ENCODE measurements at regions not wholly inside any gene's neighbourhood (a gene's known extent, or its start where the extent isn't known, plus 50 kb on each side); places are given as distances from the start of the nearest gene placed in this dataset.

DNA sequence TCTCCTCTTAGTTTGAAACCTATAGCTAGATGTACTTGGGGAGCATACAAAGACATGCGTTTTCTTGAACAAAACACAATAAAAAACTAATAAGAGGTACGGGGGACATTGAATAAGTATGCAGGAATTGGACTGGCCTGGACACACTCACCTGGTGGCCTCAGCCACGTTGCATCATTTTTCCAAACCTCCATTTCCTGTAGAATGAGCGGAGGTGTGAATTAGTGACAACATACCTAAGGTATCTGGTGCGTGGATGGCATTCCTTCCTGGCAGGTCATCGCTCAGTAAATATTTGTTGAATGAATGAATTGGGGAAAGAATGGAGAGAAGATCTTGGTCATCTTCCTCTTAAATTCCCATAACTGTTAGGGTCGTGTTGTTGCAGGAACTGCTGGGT lies 103.2 kb upstream of the CTBP2 start (continued):
- TF ChIP-seq SREBF1 (IDR thresholded peaks at IDR 0.05; ENCODE audit: low read length): no peak
- TF ChIP-seq, protein P1, sequence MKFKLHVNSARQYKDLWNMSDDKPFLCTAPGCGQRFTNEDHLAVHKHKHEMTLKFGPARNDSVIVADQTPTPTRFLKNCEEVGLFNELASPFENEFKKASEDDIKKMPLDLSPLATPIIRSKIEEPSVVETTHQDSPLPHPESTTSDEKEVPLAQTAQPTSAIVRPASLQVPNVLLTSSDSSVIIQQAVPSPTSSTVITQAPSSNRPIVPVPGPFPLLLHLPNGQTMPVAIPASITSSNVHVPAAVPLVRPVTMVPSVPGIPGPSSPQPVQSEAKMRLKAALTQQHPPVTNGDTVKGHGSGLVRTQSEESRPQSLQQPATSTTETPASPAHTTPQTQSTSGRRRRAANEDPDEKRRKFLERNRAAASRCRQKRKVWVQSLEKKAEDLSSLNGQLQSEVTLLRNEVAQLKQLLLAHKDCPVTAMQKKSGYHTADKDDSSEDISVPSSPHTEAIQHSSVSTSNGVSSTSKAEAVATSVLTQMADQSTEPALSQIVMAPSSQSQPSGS (IDR thresholded peaks at IDR 0.05; ENCODE audit: low read length): no peak
- TF ChIP-seq BRCA1 (IDR thresholded peaks at IDR 0.05; ENCODE audit: low read depth, low read length): no peak
- no peak for TF ChIP-seq NFYB (IDR thresholded peaks at IDR 0.05; ENCODE audit: insufficient read depth, low read depth, low read length)
- TF ChIP-seq, protein P2, sequence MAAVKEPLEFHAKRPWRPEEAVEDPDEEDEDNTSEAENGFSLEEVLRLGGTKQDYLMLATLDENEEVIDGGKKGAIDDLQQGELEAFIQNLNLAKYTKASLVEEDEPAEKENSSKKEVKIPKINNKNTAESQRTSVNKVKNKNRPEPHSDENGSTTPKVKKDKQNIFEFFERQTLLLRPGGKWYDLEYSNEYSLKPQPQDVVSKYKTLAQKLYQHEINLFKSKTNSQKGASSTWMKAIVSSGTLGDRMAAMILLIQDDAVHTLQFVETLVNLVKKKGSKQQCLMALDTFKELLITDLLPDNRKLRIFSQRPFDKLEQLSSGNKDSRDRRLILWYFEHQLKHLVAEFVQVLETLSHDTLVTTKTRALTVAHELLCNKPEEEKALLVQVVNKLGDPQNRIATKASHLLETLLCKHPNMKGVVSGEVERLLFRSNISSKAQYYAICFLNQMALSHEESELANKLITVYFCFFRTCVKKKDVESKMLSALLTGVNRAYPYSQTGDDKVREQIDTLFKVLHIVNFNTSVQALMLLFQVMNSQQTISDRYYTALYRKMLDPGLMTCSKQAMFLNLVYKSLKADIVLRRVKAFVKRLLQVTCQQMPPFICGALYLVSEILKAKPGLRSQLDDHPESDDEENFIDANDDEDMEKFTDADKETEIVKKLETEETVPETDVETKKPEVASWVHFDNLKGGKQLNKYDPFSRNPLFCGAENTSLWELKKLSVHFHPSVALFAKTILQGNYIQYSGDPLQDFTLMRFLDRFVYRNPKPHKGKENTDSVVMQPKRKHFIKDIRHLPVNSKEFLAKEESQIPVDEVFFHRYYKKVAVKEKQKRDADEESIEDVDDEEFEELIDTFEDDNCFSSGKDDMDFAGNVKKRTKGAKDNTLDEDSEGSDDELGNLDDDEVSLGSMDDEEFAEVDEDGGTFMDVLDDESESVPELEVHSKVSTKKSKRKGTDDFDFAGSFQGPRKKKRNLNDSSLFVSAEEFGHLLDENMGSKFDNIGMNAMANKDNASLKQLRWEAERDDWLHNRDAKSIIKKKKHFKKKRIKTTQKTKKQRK (IDR thresholded peaks at IDR 0.05; ENCODE audit: low read depth, low read length): no peak
- no peak for TF ChIP-seq CBX3 (IDR thresholded peaks at IDR 0.05; ENCODE audit: borderline replicate concordance, low read depth)
- TF ChIP-seq, protein P3, sequence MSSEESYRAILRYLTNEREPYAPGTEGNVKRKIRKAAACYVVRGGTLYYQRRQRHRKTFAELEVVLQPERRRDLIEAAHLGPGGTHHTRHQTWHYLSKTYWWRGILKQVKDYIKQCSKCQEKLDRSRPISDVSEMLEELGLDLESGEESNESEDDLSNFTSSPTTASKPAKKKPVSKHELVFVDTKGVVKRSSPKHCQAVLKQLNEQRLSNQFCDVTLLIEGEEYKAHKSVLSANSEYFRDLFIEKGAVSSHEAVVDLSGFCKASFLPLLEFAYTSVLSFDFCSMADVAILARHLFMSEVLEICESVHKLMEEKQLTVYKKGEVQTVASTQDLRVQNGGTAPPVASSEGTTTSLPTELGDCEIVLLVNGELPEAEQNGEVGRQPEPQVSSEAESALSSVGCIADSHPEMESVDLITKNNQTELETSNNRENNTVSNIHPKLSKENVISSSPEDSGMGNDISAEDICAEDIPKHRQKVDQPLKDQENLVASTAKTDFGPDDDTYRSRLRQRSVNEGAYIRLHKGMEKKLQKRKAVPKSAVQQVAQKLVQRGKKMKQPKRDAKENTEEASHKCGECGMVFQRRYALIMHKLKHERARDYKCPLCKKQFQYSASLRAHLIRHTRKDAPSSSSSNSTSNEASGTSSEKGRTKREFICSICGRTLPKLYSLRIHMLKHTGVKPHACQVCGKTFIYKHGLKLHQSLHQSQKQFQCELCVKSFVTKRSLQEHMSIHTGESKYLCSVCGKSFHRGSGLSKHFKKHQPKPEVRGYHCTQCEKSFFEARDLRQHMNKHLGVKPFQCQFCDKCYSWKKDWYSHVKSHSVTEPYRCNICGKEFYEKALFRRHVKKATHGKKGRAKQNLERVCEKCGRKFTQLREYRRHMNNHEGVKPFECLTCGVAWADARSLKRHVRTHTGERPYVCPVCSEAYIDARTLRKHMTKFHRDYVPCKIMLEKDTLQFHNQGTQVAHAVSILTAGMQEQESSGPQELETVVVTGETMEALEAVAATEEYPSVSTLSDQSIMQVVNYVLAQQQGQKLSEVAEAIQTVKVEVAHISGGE (CRISPR knock-in tag; IDR thresholded peaks at IDR 0.05): no peak
- no peak for TF ChIP-seq MTA2 (IDR thresholded peaks at IDR 0.05; ENCODE audit: low read depth)
- TF ChIP-seq IKZF2 (IDR thresholded peaks at IDR 0.05): no peak
- no peak for TF ChIP-seq SP1 (IDR thresholded peaks at IDR 0.05; ENCODE audit: low read depth, low read length)
